ENCODE measurements at regions not wholly inside any gene's neighbourhood (a gene's known extent, or its start where the extent isn't known, plus 50 kb on each side); places are given as distances from the start of the nearest gene placed in this dataset.

GRCh38 chr13:111404746-111405145 is 84.3 kb downstream of the TEX29 start:
- H3K4me3 ChIP-seq: no peak overlapping the region
- no peak for TF ChIP-seq POLR2A (IDR thresholded peaks at IDR 0.05)
- TF ChIP-seq, protein P1, sequence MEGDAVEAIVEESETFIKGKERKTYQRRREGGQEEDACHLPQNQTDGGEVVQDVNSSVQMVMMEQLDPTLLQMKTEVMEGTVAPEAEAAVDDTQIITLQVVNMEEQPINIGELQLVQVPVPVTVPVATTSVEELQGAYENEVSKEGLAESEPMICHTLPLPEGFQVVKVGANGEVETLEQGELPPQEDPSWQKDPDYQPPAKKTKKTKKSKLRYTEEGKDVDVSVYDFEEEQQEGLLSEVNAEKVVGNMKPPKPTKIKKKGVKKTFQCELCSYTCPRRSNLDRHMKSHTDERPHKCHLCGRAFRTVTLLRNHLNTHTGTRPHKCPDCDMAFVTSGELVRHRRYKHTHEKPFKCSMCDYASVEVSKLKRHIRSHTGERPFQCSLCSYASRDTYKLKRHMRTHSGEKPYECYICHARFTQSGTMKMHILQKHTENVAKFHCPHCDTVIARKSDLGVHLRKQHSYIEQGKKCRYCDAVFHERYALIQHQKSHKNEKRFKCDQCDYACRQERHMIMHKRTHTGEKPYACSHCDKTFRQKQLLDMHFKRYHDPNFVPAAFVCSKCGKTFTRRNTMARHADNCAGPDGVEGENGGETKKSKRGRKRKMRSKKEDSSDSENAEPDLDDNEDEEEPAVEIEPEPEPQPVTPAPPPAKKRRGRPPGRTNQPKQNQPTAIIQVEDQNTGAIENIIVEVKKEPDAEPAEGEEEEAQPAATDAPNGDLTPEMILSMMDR (IDR thresholded peaks at IDR 0.05): no peak
- H3K27ac ChIP-seq: no peak overlapping the region
- H3K4me1 ChIP-seq: no peaks in the 10 kb centered on the region
- ATAC-seq (no peak), DNase-seq (no peak)
- H3K36me3 ChIP-seq: no peaks in the 10 kb centered on the region
- H3K27me3 ChIP-seq: peaks cover 0 to 43% (median 8%) of the 10 kb centered on the region in 9 donors
- WGBS, 4 donors: 77 to 84% (median 80%) methylated on average over 11 to 12 of the region's 12 CpGs
- H3K9me3 ChIP-seq: no peaks in the 10 kb centered on the region
- intact Hi-C loops (cut with DNase I): no loop called here

DNA sequence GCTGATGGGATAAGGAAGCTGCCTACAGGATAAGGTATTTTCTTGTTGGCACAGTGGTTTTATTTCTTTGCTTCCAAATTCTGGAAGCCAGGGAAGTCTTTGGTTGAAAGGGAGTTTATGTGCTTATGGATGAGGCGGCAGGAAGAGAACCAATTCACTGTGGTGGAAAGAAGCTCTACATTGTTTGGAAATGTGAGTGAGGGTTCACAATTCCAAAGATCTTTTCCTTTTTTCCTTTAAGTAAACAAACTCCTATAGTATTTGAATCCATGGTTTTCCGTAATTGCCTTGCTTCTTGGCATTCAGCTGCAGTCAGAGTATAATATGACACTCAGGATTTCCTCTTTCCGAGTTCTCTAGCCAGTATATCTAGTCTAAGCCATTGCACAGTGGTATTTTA is 86.2 kb downstream of the TEX29 start:
- intact Hi-C loops (cut with DNase I): loop anchor here in 1 of 10 donors (2.0 kb wide), 1 partner anchor 50 kb away; no protein-coding TSS in a partner anchor
- Histone ChIP-seq H3K4me3 (no peak overlapping the region), H3K27me3 (peaks cover 0 to 59% (median 10%) of the 10 kb centered on the region in 9 donors), H3K36me3 (no peaks in the 10 kb centered on the region), H3K9me3 (no peaks in the 10 kb centered on the region), H3K27ac (no peak overlapping the region), H3K4me1 (no peaks in the 10 kb centered on the region)
- no peak for ATAC-seq
- WGBS, 4 donors: 45 to 71% (median 56%) methylated on average over 3 of the region's 3 CpGs
- TF ChIP-seq POLR2A (IDR thresholded peaks at IDR 0.05): no peak
- TF ChIP-seq, protein P1 (IDR thresholded peaks at IDR 0.05): no peak
- no peak for DNase-seq

DNA sequence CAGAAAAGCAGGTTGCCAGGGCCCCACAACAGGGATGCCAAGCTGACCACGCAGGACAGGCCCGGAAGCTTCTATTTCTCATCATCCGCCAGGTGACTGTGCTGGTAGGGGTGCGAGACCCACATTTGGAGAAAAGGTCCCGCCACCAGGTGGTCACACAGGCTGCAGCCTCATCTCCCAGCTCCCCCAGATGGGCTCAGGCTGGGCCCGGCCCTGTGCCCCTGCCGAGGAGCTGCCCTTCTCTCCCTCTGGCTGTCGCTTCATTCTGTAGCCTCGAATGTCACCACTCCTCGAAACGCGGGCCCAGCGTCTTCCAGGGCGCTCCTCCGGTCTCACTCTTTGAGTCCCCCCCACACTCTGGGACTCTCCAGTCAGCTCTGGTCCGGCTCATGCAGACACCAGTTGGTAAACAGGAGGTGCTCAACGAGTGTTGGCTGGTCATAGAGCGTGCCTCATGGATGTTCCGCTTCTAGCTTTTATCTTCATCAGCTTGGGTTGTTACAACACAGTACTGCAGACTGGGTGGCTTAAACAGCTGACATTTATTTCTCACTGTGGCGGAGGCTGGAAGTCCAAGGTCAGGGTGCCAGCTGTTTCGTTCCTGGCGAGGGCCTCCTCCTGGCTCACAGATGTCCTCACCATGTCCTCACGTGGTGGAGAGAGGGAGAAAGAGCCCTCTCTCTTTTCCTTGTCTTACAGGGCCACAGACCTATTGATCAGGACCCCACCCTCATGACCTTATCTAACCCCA is 87.1 kb downstream of the TEX29 start:
- 89 to 92% (median 90%) methylated on average over 21 to 23 of the region's 23 CpGs for WGBS, 4 donors
- TF ChIP-seq, protein P1 (IDR thresholded peaks at IDR 0.05): no peak
- TF ChIP-seq POLR2A (IDR thresholded peaks at IDR 0.05): no peak
- peaks cover 0 to 68% (median 9%) of the 10 kb centered on the region in 9 donors for H3K27me3 ChIP-seq
- intact Hi-C loops (cut with DNase I): loop anchor here in 1 of 10 donors (2.0 kb wide), 1 partner anchor 51 kb away; no protein-coding TSS in a partner anchor
- H3K4me1 ChIP-seq: no peaks in the 10 kb centered on the region
- H3K9me3 ChIP-seq: no peaks in the 10 kb centered on the region
- ATAC-seq (no peak), DNase-seq (no peak)
- no peak overlapping the region for H3K27ac ChIP-seq
- no peak overlapping the region for H3K4me3 ChIP-seq
- no peaks in the 10 kb centered on the region for H3K36me3 ChIP-seq

DNA sequence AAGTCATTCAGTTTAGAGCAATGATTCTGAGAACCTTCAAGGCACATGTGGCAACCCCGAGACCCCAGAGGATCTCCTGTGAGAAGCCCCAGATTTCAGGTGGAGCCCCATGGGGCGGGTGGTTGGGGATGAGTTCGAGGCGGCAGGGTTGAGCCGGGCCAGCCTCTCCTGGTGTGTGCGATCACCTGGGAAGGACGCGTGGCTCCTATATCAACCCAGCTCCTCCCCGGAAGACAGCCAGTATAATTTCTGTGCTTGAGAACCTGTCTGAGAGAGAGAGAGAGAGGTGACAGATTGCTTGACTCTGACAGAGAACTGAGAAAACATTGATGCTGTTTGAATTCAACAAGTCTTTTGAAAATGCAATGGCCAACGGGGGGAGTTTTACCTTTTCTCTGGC is 89.0 kb downstream of the TEX29 start:
- intact Hi-C loops (cut with DNase I): no loop called here
- peaks cover 0 to 64% (median 15%) of the 10 kb centered on the region in 9 donors for H3K27me3 ChIP-seq
- no peaks in the 10 kb centered on the region for H3K4me1 ChIP-seq
- no peaks in the 10 kb centered on the region for H3K36me3 ChIP-seq
- no peaks in the 10 kb centered on the region for H3K9me3 ChIP-seq
- DNase-seq: no peak
- no peak overlapping the region for H3K4me3 ChIP-seq
- 83 to 87% (median 85%) methylated on average over 10 of the region's 10 CpGs for WGBS, 4 donors
- H3K27ac ChIP-seq: no peak overlapping the region
- TF ChIP-seq, protein P1 (IDR thresholded peaks at IDR 0.05): no peak
- TF ChIP-seq POLR2A (IDR thresholded peaks at IDR 0.05): no peak
- no peak for ATAC-seq
